ENCODE measurements at regions not wholly inside any gene's neighbourhood (a gene's known extent, or its start where the extent isn't known, plus 50 kb on each side); places are given as distances from the start of the nearest gene placed in this dataset.

DNA sequence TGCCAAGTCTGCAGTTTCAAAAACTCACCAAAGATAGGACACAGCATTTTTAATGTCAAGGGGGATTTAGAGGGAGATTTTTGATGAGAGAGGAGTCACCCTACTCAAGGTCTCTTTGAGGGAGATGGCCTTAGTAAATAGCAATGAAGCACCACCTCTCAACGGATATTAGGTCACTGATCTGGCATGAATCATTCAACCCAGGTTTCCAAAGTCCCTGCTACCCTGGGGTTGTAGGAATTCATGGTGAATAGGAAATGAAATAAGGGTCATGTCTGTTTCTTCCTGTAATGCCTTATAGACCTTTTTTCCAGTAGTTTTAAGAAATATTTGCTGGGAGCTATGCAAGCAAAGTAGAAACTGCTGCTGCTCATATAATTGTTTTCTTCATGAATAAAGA lies 2154.9 kb downstream of the LRRC4C start:
- no peak overlapping the region for H3K27ac ChIP-seq (ENCODE audit: low read depth, low read length)
- no peaks in the 10 kb centered on the region for H3K4me1 ChIP-seq (ENCODE audit: control insufficient read depth, insufficient read depth, low read length, unreplicated experiment)
- H3K27me3 ChIP-seq (ENCODE audit: insufficient read depth, low read length) = no peaks in the 10 kb centered on the region
- H3K36me3 ChIP-seq (ENCODE audit: insufficient read depth, low read length) = no peaks in the 10 kb centered on the region
- H3K4me3 ChIP-seq (ENCODE audit: low read depth, low read length) = no peak overlapping the region
- no peak overlapping the region for H2AFZ ChIP-seq (ENCODE audit: low read length, unreplicated experiment)
- no peaks in the 10 kb centered on the region for H3K79me2 ChIP-seq (ENCODE audit: control insufficient read depth, insufficient read depth, low read length, unreplicated experiment)

DNA sequence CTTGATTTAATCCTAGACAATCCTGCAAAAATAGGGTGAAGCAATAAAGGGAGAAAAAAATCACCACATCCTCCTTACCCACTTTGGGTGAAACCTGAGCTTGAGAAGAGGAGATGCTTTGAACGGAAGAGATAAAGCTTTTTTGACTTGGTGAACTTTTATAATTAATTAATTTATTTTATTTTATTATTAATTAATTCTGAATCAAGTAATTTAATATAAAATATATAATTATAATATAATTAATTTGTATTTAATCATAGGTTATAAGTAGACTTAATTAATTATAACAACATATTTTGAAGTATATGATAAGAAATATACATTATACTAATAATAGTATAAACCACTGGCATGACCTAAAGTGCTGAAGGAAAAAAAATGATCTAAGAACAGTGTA lies 2164.8 kb downstream of the LRRC4C start:
- H3K4me1 ChIP-seq (ENCODE audit: control insufficient read depth, insufficient read depth, low read length, unreplicated experiment) = no peaks in the 10 kb centered on the region
- H2AFZ ChIP-seq (ENCODE audit: low read length, unreplicated experiment) = no peak overlapping the region
- no peaks in the 10 kb centered on the region for H3K36me3 ChIP-seq (ENCODE audit: insufficient read depth, low read length)

DNA sequence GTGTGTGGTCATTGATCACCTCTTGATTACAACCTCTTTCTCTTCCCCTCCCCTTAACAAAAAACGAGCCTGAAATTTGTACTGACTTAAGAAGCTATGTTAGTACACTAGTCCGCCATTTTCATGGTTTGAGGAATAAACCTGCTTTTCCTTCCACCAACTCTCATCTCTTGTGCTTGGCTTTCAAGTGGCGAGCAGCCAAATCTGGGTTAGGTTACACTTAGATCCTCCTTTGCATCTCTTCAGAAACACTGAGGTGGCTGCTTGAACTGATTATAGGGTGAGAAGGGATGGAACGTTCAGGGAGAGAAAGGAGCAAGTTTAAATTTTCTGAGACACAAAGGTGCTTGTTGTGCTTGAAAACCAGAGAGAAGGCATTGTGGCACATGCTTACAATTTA lies 2171.4 kb downstream of the LRRC4C start:
- Histone ChIP-seq H3K27ac (ENCODE audit: low read depth, low read length) (no peak overlapping the region), H2AFZ (ENCODE audit: low read length, unreplicated experiment) (no peak overlapping the region)

More for the DNA sequence above, 2164.8 kb downstream of the LRRC4C start:
- Histone ChIP-seq H3K27ac (ENCODE audit: low read depth, low read length) (no peak overlapping the region), H3K4me3 (ENCODE audit: low read depth, low read length) (no peak overlapping the region), H3K27me3 (ENCODE audit: insufficient read depth, low read length) (no peaks in the 10 kb centered on the region), H3K79me2 (ENCODE audit: control insufficient read depth, insufficient read depth, low read length, unreplicated experiment) (no peaks in the 10 kb centered on the region)

GRCh38 chr11:39268176-39268690 lies 2191.2 kb downstream of the LRRC4C start:
- Histone ChIP-seq H3K4me3 (ENCODE audit: low read depth, low read length) (no peak overlapping the region), H2AFZ (ENCODE audit: low read length, unreplicated experiment) (no peak overlapping the region), H3K79me2 (ENCODE audit: control insufficient read depth, insufficient read depth, low read length, unreplicated experiment) (no peaks in the 10 kb centered on the region), H3K27me3 (ENCODE audit: insufficient read depth, low read length) (no peaks in the 10 kb centered on the region), H3K4me1 (ENCODE audit: control insufficient read depth, insufficient read depth, low read length, unreplicated experiment) (no peaks in the 10 kb centered on the region), H3K36me3 (ENCODE audit: insufficient read depth, low read length) (no peaks in the 10 kb centered on the region), H3K27ac (ENCODE audit: low read depth, low read length) (no peak overlapping the region)

More for the DNA sequence above, 2171.4 kb downstream of the LRRC4C start:
- no peaks in the 10 kb centered on the region for H3K27me3 ChIP-seq (ENCODE audit: insufficient read depth, low read length)
- no peaks in the 10 kb centered on the region for H3K79me2 ChIP-seq (ENCODE audit: control insufficient read depth, insufficient read depth, low read length, unreplicated experiment)
- no peaks in the 10 kb centered on the region for H3K4me1 ChIP-seq (ENCODE audit: control insufficient read depth, insufficient read depth, low read length, unreplicated experiment)
- no peaks in the 10 kb centered on the region for H3K36me3 ChIP-seq (ENCODE audit: insufficient read depth, low read length)
- H3K4me3 ChIP-seq (ENCODE audit: low read depth, low read length) = no peak overlapping the region

DNA sequence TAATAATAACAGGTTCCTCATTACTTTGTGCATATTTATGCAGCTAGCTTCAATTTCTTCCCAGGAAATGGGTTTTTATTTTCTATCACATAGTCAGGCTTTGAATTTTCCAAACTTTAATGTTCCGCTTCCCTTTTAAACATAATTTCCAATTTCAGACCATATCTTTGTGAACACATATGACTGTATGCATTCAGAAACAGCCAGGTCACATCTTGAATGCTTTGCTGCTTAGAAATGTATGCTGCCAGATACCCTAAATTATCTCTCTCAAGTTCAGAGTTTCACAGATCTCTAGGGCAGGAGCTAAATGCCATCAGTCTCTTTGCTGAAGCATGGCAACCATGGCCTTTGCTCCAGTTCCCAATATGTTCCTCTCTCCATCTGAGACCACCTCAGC lies 2203.8 kb downstream of the LRRC4C start:
- Histone ChIP-seq H3K27ac (ENCODE audit: low read depth, low read length) (no peak overlapping the region), H3K79me2 (ENCODE audit: control insufficient read depth, insufficient read depth, low read length, unreplicated experiment) (no peaks in the 10 kb centered on the region), H3K4me1 (ENCODE audit: control insufficient read depth, insufficient read depth, low read length, unreplicated experiment) (no peaks in the 10 kb centered on the region), H3K4me3 (ENCODE audit: low read depth, low read length) (no peak overlapping the region), H2AFZ (ENCODE audit: low read length, unreplicated experiment) (no peak overlapping the region), H3K36me3 (ENCODE audit: insufficient read depth, low read length) (no peaks in the 10 kb centered on the region), H3K27me3 (ENCODE audit: insufficient read depth, low read length) (no peaks in the 10 kb centered on the region)

DNA sequence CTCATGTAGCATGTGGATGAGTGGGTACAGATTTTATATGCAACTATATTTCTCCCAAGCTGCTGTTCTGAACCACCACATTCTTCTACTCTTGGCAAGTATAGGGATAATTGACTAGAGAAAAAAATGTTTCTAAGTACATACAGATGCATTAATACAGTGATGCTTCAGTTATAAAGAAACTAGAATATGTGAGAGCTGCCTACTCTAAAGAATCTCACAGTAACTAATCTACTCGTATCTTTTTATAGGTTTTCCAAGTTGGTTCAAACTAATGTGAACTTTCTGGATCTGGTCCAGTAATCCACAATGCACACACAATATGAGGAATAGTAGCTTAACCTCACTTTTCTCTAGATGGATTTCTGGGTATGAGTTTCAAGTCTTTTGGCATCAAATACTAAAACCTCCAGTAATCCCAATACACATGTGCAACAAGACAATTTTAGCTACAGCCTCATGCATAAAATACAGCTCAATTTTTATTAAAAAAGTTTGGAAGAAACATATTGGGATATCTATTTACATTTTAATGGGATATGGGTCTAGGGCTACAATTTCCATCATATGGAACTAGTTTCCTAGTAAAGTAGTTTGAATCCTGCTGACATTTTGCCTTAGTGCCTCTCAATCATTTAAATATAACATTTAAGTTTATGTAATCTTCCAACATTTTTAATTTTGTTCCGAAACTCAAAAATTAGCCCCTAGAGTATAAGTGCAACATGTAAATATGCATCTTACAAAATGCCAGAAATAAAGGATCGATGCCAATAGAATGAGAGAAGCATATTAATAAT lies 2209.7 kb downstream of the LRRC4C start:
- Histone ChIP-seq H3K4me1 (ENCODE audit: control insufficient read depth, insufficient read depth, low read length, unreplicated experiment) (no peaks in the 10 kb centered on the region), H3K4me3 (ENCODE audit: low read depth, low read length) (no peak overlapping the region), H3K27me3 (ENCODE audit: insufficient read depth, low read length) (no peaks in the 10 kb centered on the region), H2AFZ (ENCODE audit: low read length, unreplicated experiment) (no peak overlapping the region), H3K36me3 (ENCODE audit: insufficient read depth, low read length) (no peaks in the 10 kb centered on the region), H3K79me2 (ENCODE audit: control insufficient read depth, insufficient read depth, low read length, unreplicated experiment) (no peaks in the 10 kb centered on the region), H3K27ac (ENCODE audit: low read depth, low read length) (no peak overlapping the region)

DNA sequence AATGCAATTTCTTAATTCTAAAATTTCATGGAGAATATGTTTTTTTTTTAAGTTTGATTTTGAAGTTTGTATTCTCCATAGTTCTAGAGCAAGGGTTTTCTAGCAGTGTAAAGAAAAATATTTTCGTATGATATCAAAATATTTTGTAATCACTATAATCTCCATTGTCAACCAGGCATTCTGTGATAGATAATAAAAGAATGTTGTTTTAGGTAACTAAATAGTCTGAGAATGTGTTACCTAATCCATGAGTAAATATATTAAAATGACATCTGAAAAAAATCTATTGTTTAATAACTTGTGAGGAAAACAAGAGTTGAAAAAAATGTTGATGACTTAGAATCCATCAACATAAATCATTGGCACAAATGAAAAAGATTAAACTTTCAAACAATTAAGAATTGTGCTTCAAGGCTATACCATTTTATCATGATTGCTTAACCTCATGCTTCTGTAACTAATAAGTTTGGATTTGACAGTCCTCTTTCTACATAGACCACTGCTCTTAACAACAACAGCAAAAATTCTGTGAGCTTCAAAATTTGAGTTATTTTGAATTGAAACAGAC lies 2211.8 kb downstream of the LRRC4C start:
- Histone ChIP-seq H2AFZ (ENCODE audit: low read length, unreplicated experiment) (no peak overlapping the region), H3K36me3 (ENCODE audit: insufficient read depth, low read length) (no peaks in the 10 kb centered on the region), H3K27me3 (ENCODE audit: insufficient read depth, low read length) (no peaks in the 10 kb centered on the region), H3K4me3 (ENCODE audit: low read depth, low read length) (no peak overlapping the region), H3K79me2 (ENCODE audit: control insufficient read depth, insufficient read depth, low read length, unreplicated experiment) (no peaks in the 10 kb centered on the region), H3K27ac (ENCODE audit: low read depth, low read length) (no peak overlapping the region), H3K4me1 (ENCODE audit: control insufficient read depth, insufficient read depth, low read length, unreplicated experiment) (no peaks in the 10 kb centered on the region)

GRCh38 chr11:39239553-39239952 lies 2219.9 kb downstream of the LRRC4C start:
- Histone ChIP-seq H3K27me3 (ENCODE audit: insufficient read depth, low read length) (no peaks in the 10 kb centered on the region), H3K27ac (ENCODE audit: low read depth, low read length) (no peak overlapping the region), H3K4me3 (ENCODE audit: low read depth, low read length) (no peak overlapping the region), H3K79me2 (ENCODE audit: control insufficient read depth, insufficient read depth, low read length, unreplicated experiment) (no peaks in the 10 kb centered on the region), H2AFZ (ENCODE audit: low read length, unreplicated experiment) (no peak overlapping the region), H3K4me1 (ENCODE audit: control insufficient read depth, insufficient read depth, low read length, unreplicated experiment) (no peaks in the 10 kb centered on the region), H3K36me3 (ENCODE audit: insufficient read depth, low read length) (no peaks in the 10 kb centered on the region)

GRCh38 chr11:39236916-39237315 lies 2222.5 kb downstream of the LRRC4C start:
- H2AFZ ChIP-seq (ENCODE audit: low read length, unreplicated experiment) = no peak overlapping the region
- no peaks in the 10 kb centered on the region for H3K36me3 ChIP-seq (ENCODE audit: insufficient read depth, low read length)
- H3K27ac ChIP-seq (ENCODE audit: low read depth, low read length) = no peak overlapping the region
- H3K4me1 ChIP-seq (ENCODE audit: control insufficient read depth, insufficient read depth, low read length, unreplicated experiment) = no peaks in the 10 kb centered on the region
- no peaks in the 10 kb centered on the region for H3K79me2 ChIP-seq (ENCODE audit: control insufficient read depth, insufficient read depth, low read length, unreplicated experiment)
- no peak overlapping the region for H3K4me3 ChIP-seq (ENCODE audit: low read depth, low read length)
- no peaks in the 10 kb centered on the region for H3K27me3 ChIP-seq (ENCODE audit: insufficient read depth, low read length)

DNA sequence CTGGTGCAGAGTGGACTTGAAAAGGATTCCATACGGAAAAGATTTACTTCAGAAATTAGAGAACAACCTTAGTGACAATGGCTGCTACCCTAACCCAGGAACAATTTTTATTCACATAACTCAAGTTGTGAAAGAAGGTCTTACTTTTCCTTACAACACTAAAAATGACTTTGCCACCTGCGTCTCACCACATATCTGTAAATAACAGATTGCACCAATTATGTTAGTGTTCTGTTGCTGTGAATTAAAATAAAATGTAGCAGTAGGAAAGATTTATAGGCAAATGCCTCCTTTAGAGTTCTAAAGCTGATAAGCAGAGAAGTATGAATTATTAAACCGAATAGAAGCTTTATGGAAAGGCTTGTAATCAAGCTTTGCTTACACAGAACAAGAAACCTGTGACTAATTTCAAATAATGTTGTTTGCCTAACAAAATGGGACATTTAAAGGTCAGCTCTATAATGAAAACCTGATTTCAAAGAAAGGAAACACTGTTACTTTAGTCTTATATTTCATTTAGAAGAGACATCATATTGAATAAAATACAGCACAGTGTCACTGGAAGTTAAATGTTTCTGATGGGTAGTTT lies 2237.8 kb downstream of the LRRC4C start:
- no peaks in the 10 kb centered on the region for H3K79me2 ChIP-seq (ENCODE audit: control insufficient read depth, insufficient read depth, low read length, unreplicated experiment)

More for the DNA sequence above, 2237.8 kb downstream of the LRRC4C start:
- Histone ChIP-seq H3K27me3 (ENCODE audit: insufficient read depth, low read length) (no peaks in the 10 kb centered on the region), H3K4me3 (ENCODE audit: low read depth, low read length) (no peak overlapping the region), H3K36me3 (ENCODE audit: insufficient read depth, low read length) (no peaks in the 10 kb centered on the region), H2AFZ (ENCODE audit: low read length, unreplicated experiment) (no peak overlapping the region), H3K4me1 (ENCODE audit: control insufficient read depth, insufficient read depth, low read length, unreplicated experiment) (no peaks in the 10 kb centered on the region), H3K27ac (ENCODE audit: low read depth, low read length) (no peak overlapping the region)
